Upper lobe of left lung (tissue), 6 donors: ENCODE measurements at regions not wholly inside any gene's neighbourhood (a gene's known extent, or its start where the extent isn't known, plus 50 kb on each side); places are given as distances from the start of the nearest gene placed in this dataset.

Experiments used
- ATAC-seq, 2 donors: fragments of 200-7000 bp; cut with Tn5 transposase; one replicate each; pipeline ENCODE4 v1.9.1; 2022; ENCODE audit warnings: mild to moderate bottlenecking in 2 of 2, moderate library complexity in 2 of 2; ENCODE audit not compliant: low FRiP score in 2 of 2
- DNase-seq, 2 donors: peaks; one replicate each; pipeline ENCODE4 v3.0.0-alpha.2; 2019 to 2020
- H3K27ac ChIP-seq, 4 donors: fragments of 200-600 bp; sonication (generic); one replicate each; pipeline ENCODE4 v1.5.1; 2016 to 2019
- H3K27me3 ChIP-seq, 4 donors: fragments of 200-600 bp; sonication (generic); one replicate each; pipeline ENCODE4 v1.5.1; 2017 to 2019
- H3K36me3 ChIP-seq, 4 donors: fragments of 200-600 bp; sonication (generic); one replicate each; pipeline ENCODE4 v1.5.1; 2016 to 2019
- H3K4me1 ChIP-seq, 4 donors: fragments of 200-600 bp; sonication (generic); one replicate each; pipeline ENCODE4 v1.5.1; 2018 to 2019
- H3K4me3 ChIP-seq, 4 donors: fragments of 200-600 bp; sonication (generic); one replicate each; pipeline ENCODE4 v1.5.1; 2017 to 2019; ENCODE audit warnings: mild to moderate bottlenecking in 2 of 4, moderate library complexity in 1 of 4
- H3K9me3 ChIP-seq, 4 donors: fragments of 200-600 bp; sonication (generic); one replicate each; pipeline ENCODE4 v1.5.1; 2018 to 2019
- EP300 ChIP-seq, 4 donors: sonication (generic); formaldehyde crosslinking; IDR thresholded peaks; one replicate each; pipeline ENCODE4 v1.5.1; 2017; ENCODE audit warnings: antibody characterized with exemption in 4 of 4, control low read depth in 2 of 4
- POLR2A ChIP-seq, 4 donors: fragments of 450-650 bp; IDR thresholded peaks; one replicate each; pipeline ENCODE4 v1.5.1; 2016 to 2017; ENCODE audit warnings: antibody characterized with exemption in 4 of 4, mild to moderate bottlenecking in 2 of 4
- POLR2AphosphoS5 ChIP-seq, 2 donors: sonication (generic); formaldehyde crosslinking; IDR thresholded peaks; one replicate each; pipeline ENCODE4 v1.5.1; 2017; ENCODE audit warnings: antibody characterized with exemption in 2 of 2
- WGBS, 2 donors: methylation state at CpG; one replicate each; pipeline ENCODE4 v1.1.5; 2017 to 2018; 5-methylcytosine and 5-hydroxymethylcytosine counted together
- TF ChIP-seq, protein P1 (sequence below), 6 experiments: fragments of 450-650 bp in 4 of 6; fragments of 200-600 bp in 2 of 6; sonication (generic) in 2 of 6; IDR thresholded peaks; one replicate each; pipeline ENCODE4 v1.5.1; 2016 to 2019; ENCODE audit warnings: antibody characterized with exemption in 6 of 6
- donor health status: DM: no; HTN: no; CAD: no; lungs with moderate emphysema.
- donor health status: DM: no; HTN: yes; CAD: no; lungs with severe emphysema.

DNA sequence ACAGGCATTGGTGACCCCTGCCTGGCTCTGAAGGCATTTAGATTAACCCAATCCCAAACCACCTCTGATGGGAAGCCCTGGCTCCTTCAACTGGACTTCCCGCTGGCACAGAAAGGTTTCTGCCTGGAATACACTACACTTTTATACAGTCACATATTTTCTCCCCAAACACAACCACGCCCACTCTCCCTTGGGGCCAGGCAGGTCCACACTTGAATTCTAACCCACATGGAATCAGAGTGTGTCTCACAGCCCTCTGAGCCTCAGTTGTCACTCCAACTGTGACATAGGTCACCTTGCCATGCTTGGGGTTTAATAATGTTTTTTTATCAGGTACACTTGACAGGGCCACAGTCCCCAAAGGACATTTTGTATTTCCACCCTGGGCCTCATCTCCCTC is 368.6 kb downstream of the BCL11B start:
- peaks cover 0 to 6% (median 1%) of the 10 kb centered on the region in 4 donors for H3K4me1 ChIP-seq
- no peaks in the 10 kb centered on the region for H3K36me3 ChIP-seq
- no peak overlapping the region for H3K4me3 ChIP-seq
- H3K27me3 ChIP-seq = no peaks in the 10 kb centered on the region
- no peak for ATAC-seq
- DNase-seq = no peak
- TF ChIP-seq, protein P1, sequence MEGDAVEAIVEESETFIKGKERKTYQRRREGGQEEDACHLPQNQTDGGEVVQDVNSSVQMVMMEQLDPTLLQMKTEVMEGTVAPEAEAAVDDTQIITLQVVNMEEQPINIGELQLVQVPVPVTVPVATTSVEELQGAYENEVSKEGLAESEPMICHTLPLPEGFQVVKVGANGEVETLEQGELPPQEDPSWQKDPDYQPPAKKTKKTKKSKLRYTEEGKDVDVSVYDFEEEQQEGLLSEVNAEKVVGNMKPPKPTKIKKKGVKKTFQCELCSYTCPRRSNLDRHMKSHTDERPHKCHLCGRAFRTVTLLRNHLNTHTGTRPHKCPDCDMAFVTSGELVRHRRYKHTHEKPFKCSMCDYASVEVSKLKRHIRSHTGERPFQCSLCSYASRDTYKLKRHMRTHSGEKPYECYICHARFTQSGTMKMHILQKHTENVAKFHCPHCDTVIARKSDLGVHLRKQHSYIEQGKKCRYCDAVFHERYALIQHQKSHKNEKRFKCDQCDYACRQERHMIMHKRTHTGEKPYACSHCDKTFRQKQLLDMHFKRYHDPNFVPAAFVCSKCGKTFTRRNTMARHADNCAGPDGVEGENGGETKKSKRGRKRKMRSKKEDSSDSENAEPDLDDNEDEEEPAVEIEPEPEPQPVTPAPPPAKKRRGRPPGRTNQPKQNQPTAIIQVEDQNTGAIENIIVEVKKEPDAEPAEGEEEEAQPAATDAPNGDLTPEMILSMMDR (IDR thresholded peaks at IDR 0.05) = no peak
- no peak for TF ChIP-seq POLR2A (IDR thresholded peaks at IDR 0.05)
- no peak for TF ChIP-seq EP300 (IDR thresholded peaks at IDR 0.05)
- TF ChIP-seq POLR2AphosphoS5 (IDR thresholded peaks at IDR 0.05) = no peak
- H3K27ac ChIP-seq = no peak overlapping the region
- 84 to 86% methylated on average over 2 of the region's 2 CpGs for whole genome bisulfite sequencing, 2 donors
- no peaks in the 10 kb centered on the region for H3K9me3 ChIP-seq

DNA sequence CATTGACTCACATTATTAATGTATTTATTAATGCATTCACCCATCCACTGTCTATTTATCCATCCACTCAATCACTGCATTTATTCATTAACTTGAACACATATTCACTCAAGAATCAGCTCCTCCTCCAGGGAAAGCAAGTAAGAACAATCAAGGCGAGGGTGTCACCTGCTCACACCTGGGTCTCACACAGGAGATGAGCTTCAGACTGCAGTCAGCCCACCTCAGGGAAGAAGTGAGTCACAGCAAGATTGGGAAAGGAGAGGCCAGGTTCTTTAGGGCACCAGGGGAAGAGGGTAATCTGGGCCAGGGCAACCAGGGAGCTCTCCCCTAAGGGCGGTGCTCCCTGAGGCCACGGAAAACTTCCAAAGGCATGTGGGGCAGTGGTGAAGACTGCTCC is 367.3 kb downstream of the BCL11B start:
- peaks cover 0 to 6% (median 1%) of the 10 kb centered on the region in 4 donors for H3K4me1 ChIP-seq
- H3K4me3 ChIP-seq = no peak overlapping the region
- ATAC-seq = no peak
- H3K36me3 ChIP-seq = no peaks in the 10 kb centered on the region
- H3K9me3 ChIP-seq = no peaks in the 10 kb centered on the region
- no peaks in the 10 kb centered on the region for H3K27me3 ChIP-seq
- WGBS, 2 donors = 81 to 94% methylated on average over 1 to 3 of the region's 3 CpGs
- DNase-seq = no peak
- TF ChIP-seq POLR2A (IDR thresholded peaks at IDR 0.05) (no peak), EP300 (IDR thresholded peaks at IDR 0.05) (no peak), POLR2AphosphoS5 (IDR thresholded peaks at IDR 0.05) (no peak)
- TF ChIP-seq, protein P1 (IDR thresholded peaks at IDR 0.05) = no peak
- H3K27ac ChIP-seq = no peak overlapping the region

DNA sequence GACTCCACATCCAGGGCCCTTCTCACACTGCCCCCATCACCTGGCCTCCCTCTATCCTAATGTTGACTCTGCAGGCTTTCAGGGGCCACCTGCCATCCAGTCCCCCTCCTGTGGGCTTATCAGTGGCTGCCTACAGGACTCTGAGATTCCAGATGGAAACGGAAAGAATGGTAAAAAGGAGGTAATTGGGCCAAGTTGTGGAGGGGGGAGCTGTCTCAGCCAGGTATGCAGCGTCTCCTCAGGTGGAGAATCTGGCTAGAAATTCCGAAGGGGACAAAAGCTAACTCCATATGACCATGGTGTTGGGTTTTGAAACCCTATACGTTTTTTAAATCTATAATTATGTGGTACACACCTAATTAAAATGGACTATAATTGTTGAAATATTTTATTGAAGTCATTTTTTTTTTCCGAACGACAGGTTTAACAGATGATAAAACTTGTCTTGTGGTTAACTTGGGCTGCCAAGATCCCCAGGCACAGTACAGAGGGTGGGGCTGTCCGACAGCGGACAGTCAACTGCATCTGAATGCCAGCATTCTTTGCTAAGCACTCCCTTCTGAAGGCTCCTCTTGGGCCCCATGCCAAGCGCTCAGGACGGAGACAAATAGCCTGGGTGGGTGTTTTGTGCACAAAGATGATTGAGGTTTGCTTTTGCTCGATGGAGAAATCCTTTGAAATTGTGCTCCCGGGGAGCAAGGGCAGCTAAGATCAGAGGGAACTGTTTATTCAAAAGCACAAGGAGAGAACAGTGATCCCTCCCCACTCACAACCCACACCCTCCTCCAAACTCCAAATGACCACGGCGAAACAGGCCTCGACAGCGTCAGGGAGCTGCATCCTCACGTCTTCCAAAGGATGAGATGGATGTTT is 365.6 kb downstream of the BCL11B start:
- peaks cover 0 to 6% (median 1%) of the 10 kb centered on the region in 4 donors for H3K4me1 ChIP-seq
- TF ChIP-seq POLR2A (IDR thresholded peaks at IDR 0.05) (no peak), EP300 (IDR thresholded peaks at IDR 0.05) (no peak), POLR2AphosphoS5 (IDR thresholded peaks at IDR 0.05) (no peak)
- TF ChIP-seq, protein P1 (IDR thresholded peaks at IDR 0.05) = no peak
- ATAC-seq = peak in 1 of 2 donors; percentile 77
- no peak overlapping the region for H3K27ac ChIP-seq
- no peak for DNase-seq
- no peaks in the 10 kb centered on the region for H3K36me3 ChIP-seq
- no peak overlapping the region for H3K4me3 ChIP-seq
- H3K9me3 ChIP-seq = no peaks in the 10 kb centered on the region
- 26 to 33% methylated on average over 17 of the region's 17 CpGs for WGBS, 2 donors
- no peaks in the 10 kb centered on the region for H3K27me3 ChIP-seq

DNA sequence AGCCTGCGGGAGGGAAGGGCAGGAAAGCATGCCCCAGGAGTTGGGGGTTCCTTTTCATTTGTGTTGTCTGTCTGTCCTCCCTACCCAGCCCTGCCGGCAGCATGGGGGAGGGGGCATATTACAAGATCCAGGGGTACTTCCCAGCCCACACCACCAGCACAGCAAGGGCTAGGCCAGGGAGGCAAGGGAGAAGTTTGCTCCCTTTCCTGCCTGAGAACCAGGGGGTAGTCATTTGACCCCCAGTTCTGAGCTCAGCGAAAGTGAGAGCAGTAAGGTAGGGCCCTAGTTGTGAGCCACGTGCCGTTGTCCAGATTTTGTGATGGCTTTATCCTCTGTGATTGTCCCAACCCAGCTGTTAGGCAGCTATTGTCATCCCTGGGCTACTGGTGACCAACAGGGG is 364.7 kb downstream of the BCL11B start:
- Histone ChIP-seq H3K27ac (no peak overlapping the region), H3K27me3 (no peaks in the 10 kb centered on the region), H3K4me1 (peaks cover 0 to 6% (median 1%) of the 10 kb centered on the region in 4 donors), H3K4me3 (no peak overlapping the region), H3K9me3 (no peaks in the 10 kb centered on the region), H3K36me3 (no peaks in the 10 kb centered on the region)
- no peak for ATAC-seq
- 71 to 72% methylated on average over 5 of the region's 5 CpGs for WGBS, 2 donors
- no peak for DNase-seq
- TF ChIP-seq, protein P1 (IDR thresholded peaks at IDR 0.05) = no peak
- no peak for TF ChIP-seq EP300 (IDR thresholded peaks at IDR 0.05)
- no peak for TF ChIP-seq POLR2AphosphoS5 (IDR thresholded peaks at IDR 0.05)
- TF ChIP-seq POLR2A (IDR thresholded peaks at IDR 0.05) = no peak
